Heart left ventricle (tissue), 16 donors: ENCODE measurements at regions not wholly inside any gene's neighbourhood (a gene's known extent, or its start where the extent isn't known, plus 50 kb on each side); places are given as distances from the start of the nearest gene placed in this dataset.
"Not testable (repeated sequence)": the region's sequence is repeated elsewhere in the genome, so short reads cannot be mapped to it uniquely, and the experiment has no call there.

Source experiments
- ATAC-seq, 4 donors: fragments of 200-7000 bp; cut with Tn5 transposase; one replicate each; pipeline ENCODE4 v1.9.1; 2020 to 2022; ENCODE audit warnings: moderate library complexity in 4 of 4, mild to moderate bottlenecking in 3 of 4, moderate number of reproducible peaks in 1 of 4
- DNase-seq, 5 donors: peaks; one replicate each; pipeline ENCODE4 v3.0.0-alpha.2; 2020
- H3K27ac ChIP-seq, 12 donors: fragments of 200-600 bp; sonication (generic) in 4 of 12; one replicate each; pipeline versions ENCODE4 v1.5.0 to v1.8.0; 2016 to 2022; ENCODE audit warnings: mild to moderate bottlenecking in 2 of 12
- H3K27me3 ChIP-seq, 9 donors: fragments of 200-600 bp; sonication (generic) in 2 of 9; one replicate each; pipeline versions ENCODE4 v1.5.1 to v1.8.0; 2016 to 2022; ENCODE audit warnings: mild to moderate bottlenecking in 3 of 9
- H3K36me3 ChIP-seq, 9 donors: fragments of 200-600 bp; sonication (generic) in 2 of 9; one replicate each; pipeline versions ENCODE4 v1.5.0 to v1.8.0; 2018 to 2022; ENCODE audit warnings: mild to moderate bottlenecking in 2 of 9
- H3K4me1 ChIP-seq, 12 donors: fragments of 200-600 bp; sonication (generic) in 4 of 12; one replicate each; pipeline versions ENCODE4 v1.5.0 to v1.8.0; 2016 to 2022; ENCODE audit warnings: mild to moderate bottlenecking in 3 of 12
- H3K4me3 ChIP-seq, 12 donors: fragments of 200-600 bp; sonication (generic) in 4 of 12; one replicate each; pipeline versions ENCODE4 v1.5.0 to v1.8.0; 2017 to 2022; ENCODE audit warnings: mild to moderate bottlenecking in 9 of 12, moderate library complexity in 4 of 12
- H3K9me3 ChIP-seq, 12 donors: fragments of 200-600 bp; sonication (generic) in 4 of 12; one replicate each; pipeline versions ENCODE4 v1.5.0 to v1.8.0; 2016 to 2022; ENCODE audit warnings: mild to moderate bottlenecking in 1 of 12
- CTCF ChIP-seq, 12 donors: fragments of 200-600 bp; sonication (generic) in 4 of 12; IDR thresholded peaks; one replicate each; pipeline versions ENCODE4 v1.5.0 to v1.8.0; 2018 to 2022; ENCODE audit warnings: antibody characterized with exemption in 12 of 12, mild to moderate bottlenecking in 5 of 12
- POLR2A ChIP-seq, 2 donors: fragments of 450-650 bp; IDR thresholded peaks; one replicate each; pipeline ENCODE4 v1.6.1; 2017; ENCODE audit warnings: antibody characterized with exemption in 2 of 2, mild to moderate bottlenecking in 2 of 2, moderate library complexity in 2 of 2
- WGBS, 4 donors: extraction: QIAGEN DNeasy Blood & Tissue Kit in 2 of 4; methylation state at CpG; one replicate each; pipeline versions ENCODE4 v1.1.5 to v1.1.7; 2013 to 2018; 5-methylcytosine and 5-hydroxymethylcytosine counted together
- intact Hi-C, 10 donors: fragments of 100-400 bp; cut with DNase I; formaldehyde crosslinking; loops; one replicate each; pipeline versions ENCODE4 v1.11.1 to v1.14.2; 2022
- donor health status: ischemic (EF 13 %, LVEDD 7.1; RV severe dilation, severe dysfunction).
- donor health status: healthy with polysubstance abuse.
- donor health status: DM: no; HTN: yes; CAD: no.
- donor health status: DM: no; HTN: no; CAD: no.
- donor health status: ischemic (EF 25% LVEDD 6.9; RV normal size, moderate dysfunction).
- donor health status: ischemic (EF 25% LVEDD 5.7; RV mildly dilated, moderate dysfunction).
- donor health status: healthy.
- donor health status: DM: yes; HTN: yes; CAD: no.
- donor health status: ischemic (EF 35%, LVEDD 5.7; RV mildly dilated, moderate dysfunction).
- donor health status: nonischemic (EF 11% LVEDD 7.7; RV severe dilation, severe dysfunction).
- donor health status: DM: yes; HTN: yes; CAD: no.
- donor health status: PGD.
- donor health status: ischemic (EF 29% LVEDD 5.4; RV normal size, mild dysfunction).
- donor health status: nonischemic (EF 23%, LVEDD 6.1; RV moderate dilation, normal function).

DNA sequence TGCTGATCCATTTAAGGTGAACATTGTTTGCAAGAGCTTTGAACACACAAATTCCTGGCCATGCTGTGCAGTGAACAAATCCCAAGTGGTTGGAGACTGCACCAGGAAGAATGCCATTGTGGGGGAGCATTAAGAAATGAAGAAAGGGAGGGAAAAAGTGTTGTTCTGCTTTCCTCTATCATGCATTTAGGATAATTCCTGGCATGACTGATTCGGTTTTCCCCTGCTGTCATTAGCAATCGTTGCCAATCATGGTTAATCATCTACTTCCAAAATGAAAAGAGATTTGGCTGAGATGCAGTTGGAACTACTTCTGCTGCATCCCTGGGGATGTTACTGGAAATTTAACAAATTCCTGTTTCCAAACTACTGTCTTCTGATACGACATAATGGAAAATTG is 73.7 kb upstream of the ZPLD1 start:
- Histone ChIP-seq H3K9me3 (peaks cover 0 to 22% (median 8%) of the 10 kb centered on the region in 12 donors), H3K27me3 (no peaks in the 10 kb centered on the region), H3K27ac (no peak overlapping the region), H3K36me3 (no peaks in the 10 kb centered on the region), H3K4me1 (peaks cover 0 to 7% (median 0%) of the 10 kb centered on the region in 12 donors), H3K4me3 (no peak overlapping the region)
- TF ChIP-seq POLR2A (IDR thresholded peaks at IDR 0.05), result no peak
- no peak for TF ChIP-seq CTCF (IDR thresholded peaks at IDR 0.05)
- WGBS, 4 donors, result 32 to 47% (median 39%) methylated on average over 3 of the region's 3 CpGs
- DNase-seq (no peak), ATAC-seq (no peak)
- intact Hi-C loops, result no loop called here

DNA sequence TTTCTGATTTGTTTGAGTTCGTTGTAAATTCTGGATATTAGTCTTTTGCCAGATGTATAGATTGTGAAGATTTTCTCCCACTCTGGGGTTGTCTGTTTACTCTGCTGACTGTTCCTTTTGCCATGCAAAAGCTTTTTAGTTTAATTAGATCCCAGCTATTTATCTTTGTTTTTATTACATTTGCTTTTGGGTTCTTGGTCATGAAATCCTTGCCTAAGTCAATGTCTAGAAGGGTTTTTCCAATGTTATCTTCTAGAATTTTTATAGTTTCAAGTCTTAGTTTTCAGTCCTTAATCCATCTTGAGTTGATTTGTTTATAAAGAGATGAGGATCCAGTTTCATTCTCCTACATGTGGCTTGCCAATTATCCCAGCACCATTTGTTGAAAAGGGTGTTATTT is 68.7 kb upstream of the ZPLD1 start:
- H3K9me3 ChIP-seq, result peaks cover 0 to 30% (median 8%) of the 10 kb centered on the region in 12 donors
- ATAC-seq, H3K27me3 ChIP-seq, H3K4me3 ChIP-seq, H3K4me1 ChIP-seq, intact Hi-C loops, H3K27ac ChIP-seq, DNase-seq, H3K36me3 ChIP-seq: not testable (repeated sequence)
- 73 to 84% (median 78%) methylated on average over 1 of the region's 1 CpG for WGBS, 4 donors

GRCh38 chr3:102374863-102375634 is 59.8 kb upstream of the ZPLD1 start:
- TF ChIP-seq CTCF (IDR thresholded peaks at IDR 0.05), result no peak
- no peak for TF ChIP-seq POLR2A (IDR thresholded peaks at IDR 0.05)
- intact Hi-C loops, result no loop called here
- DNase-seq (no peak), ATAC-seq (no peak)
- Histone ChIP-seq H3K4me1 (no peaks in the 10 kb centered on the region), H3K4me3 (no peak overlapping the region), H3K9me3 (no peaks in the 10 kb centered on the region), H3K36me3 (no peaks in the 10 kb centered on the region), H3K27ac (no peak overlapping the region), H3K27me3 (no peaks in the 10 kb centered on the region)
- 64 to 70% (median 67%) methylated on average over 2 of the region's 2 CpGs for WGBS, 4 donors

GRCh38 chr3:102378216-102378615 is 56.6 kb upstream of the ZPLD1 start:
- TF ChIP-seq CTCF (IDR thresholded peaks at IDR 0.05) (no peak), POLR2A (IDR thresholded peaks at IDR 0.05) (no peak)
- DNase-seq, result no peak
- no peaks in the 10 kb centered on the region for H3K36me3 ChIP-seq

DNA sequence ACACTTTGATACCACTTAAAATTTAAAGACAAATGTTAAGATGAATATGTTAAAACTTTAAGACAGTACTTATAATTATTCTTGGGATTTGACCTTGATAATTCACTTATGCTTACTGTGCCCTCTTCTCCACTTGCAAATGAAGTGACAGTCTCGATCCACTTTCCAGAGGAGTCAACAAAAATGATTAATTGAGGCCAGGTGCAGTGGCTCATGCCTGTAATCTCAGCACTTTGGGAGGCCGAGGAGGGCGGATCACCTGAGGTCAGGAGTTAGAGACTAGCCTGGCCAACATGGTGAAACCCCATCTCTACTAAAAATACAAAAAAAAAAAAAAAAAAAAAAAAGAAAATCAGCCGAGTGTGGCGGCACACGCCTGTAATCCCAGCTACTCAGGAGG is 52.6 kb upstream of the ZPLD1 start:
- not testable (repeated sequence) for ATAC-seq
- WGBS, 4 donors, result 79 to 85% (median 84%) methylated on average over 6 of the region's 6 CpGs

More at GRCh38 chr3:102378216-102378615, 56.6 kb upstream of the ZPLD1 start:
- no peak overlapping the region for H3K27ac ChIP-seq
- WGBS, 4 donors, result 76 to 83% (median 78%) methylated on average over 4 of the region's 4 CpGs
- no peaks in the 10 kb centered on the region for H3K9me3 ChIP-seq
- intact Hi-C loops, result no loop called here
- no peaks in the 10 kb centered on the region for H3K27me3 ChIP-seq
- ATAC-seq, result no peak
- H3K4me1 ChIP-seq, result no peaks in the 10 kb centered on the region
- H3K4me3 ChIP-seq, result no peak overlapping the region

More for the DNA sequence above, 52.6 kb upstream of the ZPLD1 start:
- H3K4me3 ChIP-seq, H3K4me1 ChIP-seq, H3K27me3 ChIP-seq, H3K27ac ChIP-seq, intact Hi-C loops, H3K9me3 ChIP-seq, DNase-seq, H3K36me3 ChIP-seq: not testable (repeated sequence)
